ENCODE measurements at regions not wholly inside any gene's neighbourhood (a gene's known extent, or its start where the extent isn't known, plus 50 kb on each side); places are given as distances from the start of the nearest gene placed in this dataset.

GRCh38 chr3:72698154-72698917, 149.9 kb downstream of the SHQ1 start:
- ChIA-PET CTCF (no interaction called here), POLR2A (no interaction called here)
- Mint-ChIP-seq H3K27ac (no peak overlapping the region), H3K36me3 (ENCODE audit: low read depth) (no peaks in the 10 kb centered on the region), H3K9me3 (ENCODE audit: insufficient read depth) (no peaks in the 10 kb centered on the region), H3K4me1 (ENCODE audit: low read depth) (no peaks in the 10 kb centered on the region), H3K27me3 (ENCODE audit: low read depth) (peaks cover 2% of the 10 kb centered on the region), H3K4me3 (no peak overlapping the region)
- DNase-seq = no peak
- ATAC-seq = no peak

GRCh38 chr3:72697717-72698116, 150.5 kb downstream of the SHQ1 start:
- Mint-ChIP-seq H3K4me3 (no peak overlapping the region), H3K9me3 (ENCODE audit: insufficient read depth) (no peaks in the 10 kb centered on the region), H3K27ac (no peak overlapping the region), H3K27me3 (ENCODE audit: low read depth) (peaks cover 2% of the 10 kb centered on the region), H3K36me3 (ENCODE audit: low read depth) (no peaks in the 10 kb centered on the region), H3K4me1 (ENCODE audit: low read depth) (no peaks in the 10 kb centered on the region)
- POLR2A ChIA-PET = no interaction called here
- CTCF ChIA-PET = no interaction called here
- ATAC-seq = no peak
- DNase-seq = no peak

GRCh38 chr3:72696815-72697214, 151.4 kb downstream of the SHQ1 start:
- Mint-ChIP-seq H3K9me3 (ENCODE audit: insufficient read depth) (no peaks in the 10 kb centered on the region), H3K27ac (no peak overlapping the region), H3K27me3 (ENCODE audit: low read depth) (peaks cover 2% of the 10 kb centered on the region), H3K4me1 (ENCODE audit: low read depth) (no peaks in the 10 kb centered on the region), H3K4me3 (no peak overlapping the region), H3K36me3 (ENCODE audit: low read depth) (no peaks in the 10 kb centered on the region)
- ChIA-PET POLR2A (no interaction called here), CTCF (no interaction called here)
- no peak for DNase-seq
- no peak for ATAC-seq

- DNase-seq = no peak
- peaks cover 2% of the 10 kb centered on the region for H3K27me3 Mint-ChIP-seq (ENCODE audit: low read depth)
- ATAC-seq = no peak
- CTCF ChIA-PET = no interaction called here
- H3K27ac Mint-ChIP-seq = no peak overlapping the region
- POLR2A ChIA-PET = no interaction called here
- H3K4me3 Mint-ChIP-seq = no peak overlapping the region
- H3K9me3 Mint-ChIP-seq (ENCODE audit: insufficient read depth) = no peaks in the 10 kb centered on the region
- no peaks in the 10 kb centered on the region for H3K4me1 Mint-ChIP-seq (ENCODE audit: low read depth)
- H3K36me3 Mint-ChIP-seq (ENCODE audit: low read depth) = no peaks in the 10 kb centered on the region
Observed at GRCh38 chr3:72694398-72694797, 153.8 kb downstream of the SHQ1 start.

- ATAC-seq (no peak), DNase-seq (no peak)
- no peak overlapping the region for H3K27ac Mint-ChIP-seq
- peaks cover 2% of the 10 kb centered on the region for H3K27me3 Mint-ChIP-seq (ENCODE audit: low read depth)
- H3K4me1 Mint-ChIP-seq (ENCODE audit: low read depth) = no peaks in the 10 kb centered on the region
- ChIA-PET CTCF (interaction anchor here (2.7 kb wide), 1 partner anchor 27 kb away, joined by 12 read pairs; no protein-coding TSS in a partner anchor), POLR2A (interaction anchor here (0.5 kb wide), 1 partner anchor 80 kb away, joined by 3 read pairs; no protein-coding TSS in a partner anchor)
- no peaks in the 10 kb centered on the region for H3K9me3 Mint-ChIP-seq (ENCODE audit: insufficient read depth)
- H3K36me3 Mint-ChIP-seq (ENCODE audit: low read depth) = no peaks in the 10 kb centered on the region
- no peak overlapping the region for H3K4me3 Mint-ChIP-seq
Observed at GRCh38 chr3:72692990-72693389, 155.3 kb downstream of the SHQ1 start.

- DNase-seq (no peak), ATAC-seq (no peak)
- H3K27ac Mint-ChIP-seq = no peak overlapping the region
- H3K9me3 Mint-ChIP-seq (ENCODE audit: insufficient read depth) = no peaks in the 10 kb centered on the region
- CTCF ChIA-PET = interaction anchor here (2.7 kb wide), 1 partner anchor 25 kb away, joined by 12 read pairs; no protein-coding TSS in a partner anchor
- no peaks in the 10 kb centered on the region for H3K4me1 Mint-ChIP-seq (ENCODE audit: low read depth)
- no peaks in the 10 kb centered on the region for H3K27me3 Mint-ChIP-seq (ENCODE audit: low read depth)
- H3K4me3 Mint-ChIP-seq = no peak overlapping the region
- no peaks in the 10 kb centered on the region for H3K36me3 Mint-ChIP-seq (ENCODE audit: low read depth)
- POLR2A ChIA-PET = interaction anchor here (0.6 kb wide), 1 partner anchor 324 kb away, joined by 3 read pairs; no protein-coding TSS in a partner anchor
Observed at GRCh38 chr3:72690629-72691028, 157.6 kb downstream of the SHQ1 start.

- ATAC-seq = no peak
Observed at GRCh38 chr3:72682936-72683452, 165.3 kb downstream of the SHQ1 start.

GRCh38 chr3:72681598-72681997, 166.6 kb downstream of the SHQ1 start:
- H3K36me3 Mint-ChIP-seq (ENCODE audit: low read depth) = no peaks in the 10 kb centered on the region
- peaks cover 12% of the 10 kb centered on the region for H3K4me1 Mint-ChIP-seq (ENCODE audit: low read depth)
- CTCF ChIA-PET = interaction anchor here (1.5 kb wide), 1 partner anchor 15 kb away, joined by 3 read pairs; no protein-coding TSS in a partner anchor
- H3K27ac Mint-ChIP-seq = no peak overlapping the region
- H3K27me3 Mint-ChIP-seq (ENCODE audit: low read depth) = no peaks in the 10 kb centered on the region
- no peak for DNase-seq
- no peaks in the 10 kb centered on the region for H3K9me3 Mint-ChIP-seq (ENCODE audit: insufficient read depth)
- POLR2A ChIA-PET = no interaction called here
- ATAC-seq = no peak
- no peak overlapping the region for H3K4me3 Mint-ChIP-seq

More at GRCh38 chr3:72682936-72683452, 165.3 kb downstream of the SHQ1 start:
- H3K4me1 Mint-ChIP-seq (ENCODE audit: low read depth) = peaks cover 12% of the 10 kb centered on the region
- CTCF ChIA-PET = interaction anchor here (0.8 to 1.5 kb wide), 2 partner anchors 11 to 16 kb away, joined by 3 read pairs; no protein-coding TSS in a partner anchor
- H3K9me3 Mint-ChIP-seq (ENCODE audit: insufficient read depth) = no peaks in the 10 kb centered on the region
- H3K27me3 Mint-ChIP-seq (ENCODE audit: low read depth) = no peaks in the 10 kb centered on the region
- no peak overlapping the region for H3K27ac Mint-ChIP-seq
- POLR2A ChIA-PET = no interaction called here
- no peak for DNase-seq
- no peak overlapping the region for H3K4me3 Mint-ChIP-seq
- H3K36me3 Mint-ChIP-seq (ENCODE audit: low read depth) = no peaks in the 10 kb centered on the region

GRCh38 chr3:72680766-72681165, 167.5 kb downstream of the SHQ1 start:
- ChIA-PET POLR2A (no interaction called here), CTCF (no interaction called here)
- H3K4me3 Mint-ChIP-seq = no peak overlapping the region
- peaks cover 12% of the 10 kb centered on the region for H3K4me1 Mint-ChIP-seq (ENCODE audit: low read depth)
- H3K27ac Mint-ChIP-seq = no peak overlapping the region
- no peaks in the 10 kb centered on the region for H3K9me3 Mint-ChIP-seq (ENCODE audit: insufficient read depth)
- no peaks in the 10 kb centered on the region for H3K36me3 Mint-ChIP-seq (ENCODE audit: low read depth)
- no peak for ATAC-seq
- DNase-seq = no peak
- H3K27me3 Mint-ChIP-seq (ENCODE audit: low read depth) = no peaks in the 10 kb centered on the region

- CTCF ChIA-PET = interaction anchor here (1.0 kb wide), 1 partner anchor 142 kb away, joined by 3 read pairs; no protein-coding TSS in a partner anchor
- Mint-ChIP-seq H3K27ac (no peak overlapping the region), H3K9me3 (ENCODE audit: insufficient read depth) (no peaks in the 10 kb centered on the region), H3K4me1 (ENCODE audit: low read depth) (peaks cover 12% of the 10 kb centered on the region), H3K27me3 (ENCODE audit: low read depth) (no peaks in the 10 kb centered on the region), H3K4me3 (no peak overlapping the region), H3K36me3 (ENCODE audit: low read depth) (no peaks in the 10 kb centered on the region)
- POLR2A ChIA-PET = no interaction called here
- DNase-seq = no peak
- no peak for ATAC-seq
Observed at GRCh38 chr3:72679540-72680198, 168.6 kb downstream of the SHQ1 start.

GRCh38 chr3:72678867-72679266, 169.4 kb downstream of the SHQ1 start:
- Mint-ChIP-seq H3K4me3 (no peak overlapping the region), H3K36me3 (ENCODE audit: low read depth) (no peaks in the 10 kb centered on the region), H3K9me3 (ENCODE audit: insufficient read depth) (no peaks in the 10 kb centered on the region), H3K27me3 (ENCODE audit: low read depth) (no peaks in the 10 kb centered on the region), H3K4me1 (ENCODE audit: low read depth) (peaks cover 12% of the 10 kb centered on the region), H3K27ac (no peak overlapping the region)
- DNase-seq (no peak), ATAC-seq (no peak)
- CTCF ChIA-PET = no interaction called here
- POLR2A ChIA-PET = no interaction called here

GRCh38 chr3:72678380-72678779, 169.9 kb downstream of the SHQ1 start:
- no peaks in the 10 kb centered on the region for H3K27me3 Mint-ChIP-seq (ENCODE audit: low read depth)
- H3K4me3 Mint-ChIP-seq = no peak overlapping the region
- POLR2A ChIA-PET = no interaction called here
- peaks cover 12% of the 10 kb centered on the region for H3K4me1 Mint-ChIP-seq (ENCODE audit: low read depth)
- H3K27ac Mint-ChIP-seq = no peak overlapping the region
- ATAC-seq (no peak), DNase-seq (no peak)
- no peaks in the 10 kb centered on the region for H3K36me3 Mint-ChIP-seq (ENCODE audit: low read depth)
- CTCF ChIA-PET = no interaction called here
- no peaks in the 10 kb centered on the region for H3K9me3 Mint-ChIP-seq (ENCODE audit: insufficient read depth)

Data from activated CD8-positive, alpha-beta T cell treated with anti-CD3 and anti-CD28 coated beads, Interleukin-2, amount 10 ng/mL, durations not matched to agents 7 days and 5 days (primary cell).